ENCODE measurements at regions not wholly inside any gene's neighbourhood (a gene's known extent, or its start where the extent isn't known, plus 50 kb on each side); places are given as distances from the start of the nearest gene placed in this dataset.

DNA sequence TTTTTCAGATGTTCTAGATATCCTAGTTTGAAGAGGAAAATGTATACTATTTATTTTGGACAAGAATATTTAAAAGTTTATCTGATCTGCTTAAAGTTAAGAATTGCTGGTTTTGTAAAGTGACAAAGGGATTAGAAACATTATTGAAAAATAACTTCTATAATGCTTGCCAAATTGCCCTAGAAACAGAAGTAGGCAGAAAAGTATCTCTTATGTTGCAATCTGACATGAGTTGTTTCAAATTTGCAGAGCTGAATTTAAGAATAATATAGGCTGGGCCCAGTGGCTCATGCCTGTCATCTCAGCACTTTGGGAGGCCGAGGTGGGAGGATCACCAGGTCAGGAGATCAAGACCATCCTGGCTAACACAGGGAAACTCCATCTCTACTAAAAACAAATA lies 777.1 kb downstream of the LIG4 start:
- Mint-ChIP-seq H3K9me3 (no peaks in the 10 kb centered on the region), H3K36me3 (no peaks in the 10 kb centered on the region), H3K27ac (no peak overlapping the region), H3K27me3 (no peaks in the 10 kb centered on the region), H3K4me3 (no peak overlapping the region), H3K4me1 (no peaks in the 10 kb centered on the region)
- DNase-seq, result no peak

DNA sequence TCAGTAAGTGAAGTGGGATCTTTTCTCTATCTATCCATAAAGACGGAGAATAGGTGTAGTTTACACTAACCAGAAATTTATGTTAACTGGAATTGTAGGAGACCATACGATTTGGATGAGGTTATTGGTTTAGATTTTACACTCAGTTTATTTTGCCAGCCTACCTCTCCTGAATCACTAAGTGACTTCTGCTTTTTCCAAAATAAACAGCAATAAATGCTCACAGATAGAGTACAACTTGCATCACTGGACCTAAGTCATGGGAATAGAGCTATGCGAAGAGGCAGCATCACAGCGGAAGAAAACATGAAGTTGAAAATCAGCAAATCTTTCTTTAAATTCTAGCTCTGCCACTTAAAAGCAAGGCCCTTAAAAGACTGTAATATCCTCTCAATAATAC lies 781.0 kb downstream of the LIG4 start:
- Mint-ChIP-seq H3K27ac (no peak overlapping the region), H3K27me3 (no peaks in the 10 kb centered on the region), H3K36me3 (no peaks in the 10 kb centered on the region), H3K4me1 (no peaks in the 10 kb centered on the region), H3K9me3 (no peaks in the 10 kb centered on the region), H3K4me3 (no peak overlapping the region)
- DNase-seq, result no peak

DNA sequence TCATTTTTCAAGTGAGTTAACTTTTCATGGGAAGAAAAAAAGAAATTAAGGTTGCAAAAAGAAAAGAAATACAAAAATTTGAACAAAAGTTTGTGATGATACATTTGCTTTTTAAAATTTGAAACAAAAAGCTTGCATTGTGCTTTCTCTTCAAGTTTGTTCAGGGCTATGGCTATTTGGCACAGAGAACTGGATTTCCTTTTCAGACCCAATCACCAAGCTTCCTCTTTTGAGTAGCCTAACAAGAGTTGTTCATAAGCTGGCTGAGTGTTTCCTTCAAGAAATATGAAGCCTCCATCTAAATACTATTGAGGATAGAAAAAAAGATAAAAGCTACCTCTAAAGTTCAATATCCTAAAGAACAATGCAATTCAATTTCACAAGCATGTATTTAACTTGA lies 787.8 kb downstream of the LIG4 start:
- Mint-ChIP-seq H3K4me3 (no peak overlapping the region), H3K4me1 (no peaks in the 10 kb centered on the region), H3K27me3 (no peaks in the 10 kb centered on the region), H3K9me3 (peaks cover 2% of the 10 kb centered on the region), H3K27ac (no peak overlapping the region), H3K36me3 (no peaks in the 10 kb centered on the region)
- no peak for DNase-seq

DNA sequence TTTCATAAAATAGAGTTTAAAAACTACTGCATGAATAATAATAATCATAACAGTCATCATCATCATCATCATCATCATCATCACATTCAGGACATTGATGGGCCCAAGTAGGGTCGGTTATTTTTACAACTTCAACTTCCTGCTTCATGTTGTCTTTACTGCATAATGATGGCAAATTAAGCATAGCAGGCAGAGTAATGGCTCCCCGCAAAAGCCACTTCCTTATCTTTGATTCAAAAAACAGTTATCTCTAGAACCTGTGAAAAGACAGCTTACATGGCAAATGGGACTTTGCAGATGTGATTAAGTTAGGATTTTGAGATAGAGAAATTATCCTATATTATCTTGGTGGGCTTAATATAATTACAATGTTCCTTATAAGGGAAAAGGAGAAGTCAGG lies 792.9 kb downstream of the LIG4 start:
- no peak for DNase-seq
- Mint-ChIP-seq H3K36me3 (no peaks in the 10 kb centered on the region), H3K4me1 (no peaks in the 10 kb centered on the region), H3K4me3 (no peak overlapping the region), H3K27me3 (no peaks in the 10 kb centered on the region), H3K9me3 (peaks cover 3% of the 10 kb centered on the region), H3K27ac (no peak overlapping the region)

DNA sequence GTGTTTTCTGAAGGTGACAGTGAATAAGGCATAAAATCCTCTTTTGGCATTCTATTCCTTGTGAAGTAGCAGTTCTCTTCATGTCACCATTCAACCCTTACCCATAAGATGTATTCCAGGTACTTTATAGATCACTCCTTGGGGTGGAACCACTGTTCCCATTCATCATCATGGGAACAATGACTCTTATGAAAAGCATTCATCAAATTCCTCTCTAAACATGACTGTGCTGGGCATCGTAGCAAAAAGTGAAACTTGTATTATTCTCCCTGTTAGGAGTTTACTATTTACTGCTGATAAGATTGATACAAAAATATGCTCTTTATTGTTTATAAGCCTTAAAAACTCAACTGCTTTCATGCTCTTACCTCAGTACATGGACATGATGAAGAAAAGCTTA lies 793.4 kb downstream of the LIG4 start:
- Mint-ChIP-seq H3K27me3 (no peaks in the 10 kb centered on the region), H3K4me3 (no peak overlapping the region), H3K4me1 (no peaks in the 10 kb centered on the region)

DNA sequence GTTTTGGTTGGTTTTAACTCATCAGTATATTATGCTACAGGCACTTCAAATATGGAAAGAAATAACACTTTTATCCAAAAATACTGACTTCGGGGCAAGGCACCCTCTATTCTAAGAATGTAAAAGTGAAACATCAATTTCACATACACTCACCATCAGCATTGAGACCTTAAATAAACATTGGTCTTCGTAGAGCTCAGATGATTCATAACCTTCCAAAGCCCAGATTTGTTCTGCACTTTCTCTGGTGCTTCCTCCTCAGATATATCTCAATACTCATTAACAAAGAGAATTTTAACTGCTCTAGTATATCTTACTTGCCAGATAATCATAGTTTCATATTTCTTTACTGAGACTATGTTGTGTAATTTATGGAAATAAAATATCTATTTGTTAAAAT lies 794.3 kb downstream of the LIG4 start:
- DNase-seq, result no peak
- Mint-ChIP-seq H3K36me3 (no peaks in the 10 kb centered on the region), H3K27ac (no peak overlapping the region), H3K9me3 (peaks cover 3% of the 10 kb centered on the region), H3K4me3 (no peak overlapping the region), H3K27me3 (no peaks in the 10 kb centered on the region), H3K4me1 (no peaks in the 10 kb centered on the region)

More for the DNA sequence above, 793.4 kb downstream of the LIG4 start:
- Mint-ChIP-seq H3K27ac (no peak overlapping the region), H3K9me3 (peaks cover 3% of the 10 kb centered on the region), H3K36me3 (no peaks in the 10 kb centered on the region)
- DNase-seq, result no peak

DNA sequence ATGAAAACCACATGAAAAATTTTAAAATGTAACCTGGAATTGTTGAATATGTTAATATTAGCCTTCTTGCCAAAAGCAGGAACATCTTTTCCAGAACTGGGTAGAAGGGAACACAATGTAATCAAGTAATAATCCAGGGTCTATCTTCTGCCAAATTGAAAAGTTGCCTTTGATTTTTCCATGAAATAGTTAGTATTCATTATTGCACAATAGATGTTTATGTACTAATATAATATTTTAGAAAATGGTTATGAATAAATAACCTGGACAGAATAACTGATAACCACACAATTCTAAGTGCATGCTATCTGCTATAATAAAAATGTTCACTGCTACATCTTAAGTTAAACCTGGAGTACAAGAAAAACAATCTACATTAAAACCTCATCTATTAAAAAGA lies 802.3 kb downstream of the LIG4 start:
- Mint-ChIP-seq H3K4me3 (no peak overlapping the region), H3K27me3 (no peaks in the 10 kb centered on the region), H3K36me3 (no peaks in the 10 kb centered on the region), H3K27ac (no peak overlapping the region), H3K9me3 (no peaks in the 10 kb centered on the region), H3K4me1 (no peaks in the 10 kb centered on the region)
- no peak for DNase-seq

DNA sequence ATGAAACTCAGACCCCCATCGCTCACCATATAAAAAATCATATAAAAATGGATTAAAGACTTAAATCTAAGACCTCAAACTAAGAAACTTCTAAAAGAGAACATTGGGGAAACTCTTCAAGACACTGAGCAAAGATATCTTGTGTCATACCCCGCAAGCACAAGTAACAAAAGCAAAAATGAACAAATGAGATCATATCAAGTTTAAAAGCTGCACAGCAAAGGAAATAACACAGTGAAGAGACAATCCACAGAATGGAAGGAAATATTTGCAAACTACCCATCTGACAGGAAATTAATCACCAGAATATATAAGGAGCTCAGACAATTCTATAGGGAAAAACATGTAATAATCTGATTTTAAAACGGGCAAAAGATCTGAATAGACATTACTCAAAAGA lies 808.3 kb downstream of the LIG4 start:
- Mint-ChIP-seq H3K27me3 (no peaks in the 10 kb centered on the region), H3K4me1 (no peaks in the 10 kb centered on the region), H3K4me3 (no peak overlapping the region), H3K27ac (no peak overlapping the region), H3K36me3 (no peaks in the 10 kb centered on the region), H3K9me3 (peaks cover 3% of the 10 kb centered on the region)
- no peak for DNase-seq

DNA sequence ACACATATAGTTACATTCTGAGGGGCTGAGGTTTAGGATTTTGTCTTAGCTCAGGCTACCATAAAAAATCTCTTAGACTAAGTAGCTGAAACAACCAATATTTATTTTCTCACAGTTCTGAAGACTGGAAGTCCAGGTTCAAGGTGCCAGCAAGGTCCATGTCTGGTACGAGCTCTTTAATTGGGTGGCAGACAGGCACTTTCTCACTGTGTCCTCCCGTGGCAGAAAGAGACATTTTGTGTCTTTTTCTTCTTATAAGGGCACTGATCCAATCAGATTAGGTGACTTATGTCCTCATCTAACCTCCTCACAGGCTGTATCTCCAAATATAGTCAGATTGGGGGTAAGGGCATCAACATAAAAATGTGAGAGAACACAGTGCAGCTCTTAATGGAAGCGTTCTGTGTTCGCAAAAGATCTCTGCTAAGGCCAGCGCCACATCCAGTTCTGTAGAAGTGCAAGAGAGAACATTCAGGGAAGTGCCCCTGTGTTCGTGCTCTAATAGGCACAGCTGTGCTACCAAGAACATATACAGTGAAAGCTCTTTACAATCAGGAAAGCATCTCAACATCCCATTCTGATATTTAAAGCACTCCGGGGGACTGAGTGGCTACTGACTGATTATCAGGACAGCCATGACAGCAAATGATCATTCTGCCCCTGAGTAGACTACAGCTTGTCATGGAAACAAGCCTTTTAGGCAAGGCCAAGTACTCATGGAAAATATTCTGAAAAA lies 819.2 kb downstream of the LIG4 start:
- Mint-ChIP-seq H3K36me3 (no peaks in the 10 kb centered on the region), H3K4me3 (no peak overlapping the region), H3K9me3 (no peaks in the 10 kb centered on the region), H3K27me3 (no peaks in the 10 kb centered on the region), H3K4me1 (no peaks in the 10 kb centered on the region), H3K27ac (no peak overlapping the region)
- DNase-seq, result no peak

DNA sequence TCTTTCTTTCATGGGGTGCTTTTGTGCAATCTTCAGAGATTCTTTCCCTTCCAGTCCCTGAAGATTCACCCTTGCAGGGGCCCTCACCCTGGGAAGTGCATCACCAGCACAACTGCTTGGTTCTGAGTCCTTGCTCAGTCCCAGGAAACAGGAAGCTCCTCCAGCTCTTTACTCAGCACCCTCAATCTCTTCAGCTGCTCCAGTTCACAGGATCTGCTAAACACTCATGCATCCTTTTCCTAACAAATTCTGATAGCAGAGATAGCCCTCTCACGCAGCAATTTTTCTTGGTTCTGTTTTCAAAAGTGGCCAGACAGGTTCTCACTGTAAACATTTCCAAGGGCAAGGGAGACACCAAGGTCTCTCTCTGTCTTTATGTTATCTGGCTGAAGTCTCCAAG lies 823.1 kb downstream of the LIG4 start:
- Mint-ChIP-seq H3K4me1 (no peaks in the 10 kb centered on the region), H3K27ac (no peak overlapping the region), H3K9me3 (no peaks in the 10 kb centered on the region), H3K4me3 (no peak overlapping the region), H3K36me3 (no peaks in the 10 kb centered on the region), H3K27me3 (no peaks in the 10 kb centered on the region)
- no peak for DNase-seq

DNA sequence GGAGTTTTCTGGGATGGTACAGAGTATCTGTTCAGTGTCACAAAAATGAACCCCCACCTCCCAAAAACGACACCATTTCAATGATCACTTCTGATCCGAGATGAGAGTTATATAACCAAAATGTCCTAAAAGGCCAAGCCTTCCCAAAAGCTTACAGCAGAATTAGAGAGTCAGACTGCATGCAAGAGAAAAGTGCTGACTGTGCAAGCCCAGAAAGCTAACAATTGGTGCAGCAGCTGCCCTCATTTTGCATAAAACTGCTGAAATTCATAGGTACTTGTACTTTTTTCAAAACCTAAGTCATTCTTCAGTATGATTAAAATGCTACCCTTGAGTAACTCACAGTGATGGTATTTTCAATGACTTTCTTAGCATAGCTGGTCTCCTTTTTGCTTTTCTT lies 819.6 kb upstream of the ARGLU1 start:
- Mint-ChIP-seq H3K27me3 (no peaks in the 10 kb centered on the region), H3K4me1 (no peaks in the 10 kb centered on the region), H3K9me3 (no peaks in the 10 kb centered on the region), H3K27ac (no peak overlapping the region), H3K4me3 (no peak overlapping the region), H3K36me3 (no peaks in the 10 kb centered on the region)
- no peak for DNase-seq

DNA sequence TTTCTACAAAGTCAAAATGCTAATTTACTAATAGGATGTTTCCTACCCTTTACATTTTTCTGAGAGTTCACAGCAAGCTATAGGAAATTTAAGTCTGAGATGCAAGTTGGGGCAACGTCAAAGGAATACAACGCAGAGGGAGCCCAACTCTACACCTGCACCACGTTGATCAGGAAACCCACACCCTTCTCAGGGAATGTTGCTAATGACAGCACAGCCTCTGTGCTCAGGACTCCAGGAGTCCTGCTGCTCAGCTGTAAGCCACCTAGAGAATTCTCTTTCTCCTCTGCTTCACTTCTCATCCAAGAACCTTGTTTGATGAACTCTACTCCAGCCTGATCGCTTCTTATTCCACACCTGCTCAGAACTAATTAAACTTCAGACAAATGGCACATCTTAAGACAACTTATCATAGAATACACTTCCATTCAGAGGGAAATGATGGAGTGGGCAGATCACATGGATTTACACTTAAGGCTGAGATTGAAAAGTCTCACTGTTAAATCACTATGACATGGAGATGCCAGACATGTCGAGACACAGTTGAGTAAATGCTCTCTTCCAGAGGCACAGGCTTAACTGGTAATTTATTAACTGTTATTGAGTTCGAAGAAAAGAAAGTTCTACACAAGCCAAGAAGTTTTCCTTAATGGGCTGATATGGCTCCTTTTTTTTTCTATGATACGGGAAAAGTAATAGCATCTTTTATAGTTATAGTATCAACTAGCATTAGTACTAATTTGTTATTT lies 811.6 kb upstream of the ARGLU1 start:
- H3K27me3 Mint-ChIP-seq, result no peaks in the 10 kb centered on the region
- H3K4me3 Mint-ChIP-seq, result no peak overlapping the region
- DNase-seq, result no peak
- no peaks in the 10 kb centered on the region for H3K4me1 Mint-ChIP-seq
- H3K9me3 Mint-ChIP-seq, result no peaks in the 10 kb centered on the region
- H3K27ac Mint-ChIP-seq, result no peak overlapping the region
- H3K36me3 Mint-ChIP-seq, result no peaks in the 10 kb centered on the region

DNA sequence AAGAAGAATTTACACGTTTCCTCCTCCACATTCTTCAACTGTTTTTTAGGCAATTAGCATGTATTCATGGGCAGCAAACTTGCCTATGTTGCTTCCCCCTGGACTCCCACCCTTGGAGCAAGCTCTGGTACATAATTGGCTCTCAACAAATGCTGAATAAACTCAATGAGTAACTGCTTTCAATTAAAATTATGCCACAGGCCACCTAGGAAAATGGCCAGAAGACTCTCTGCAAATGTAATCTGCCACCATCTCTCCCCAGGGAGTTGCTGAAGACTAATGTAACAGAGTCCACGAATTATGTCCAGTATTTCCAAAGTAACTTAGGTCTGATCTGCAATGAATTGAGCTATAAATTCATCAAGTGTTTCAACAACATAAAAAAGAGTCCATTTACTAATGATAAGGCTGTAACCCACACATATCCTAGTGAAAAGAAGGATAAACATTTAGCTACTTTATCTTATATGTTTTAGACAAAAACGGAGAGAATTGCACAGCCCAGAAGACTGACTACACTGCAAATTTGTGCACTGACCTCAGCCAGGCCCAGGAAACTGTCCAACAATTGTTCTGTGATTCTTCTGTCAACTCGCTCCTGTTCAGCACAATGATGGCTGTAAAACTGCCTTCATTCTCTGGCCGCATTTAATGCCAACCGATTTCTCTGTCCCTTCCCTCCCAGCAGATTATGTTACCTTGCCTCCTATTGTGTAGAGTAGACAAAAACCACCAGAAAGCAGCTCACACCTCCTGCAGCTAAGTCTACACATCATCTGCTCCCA lies 808.6 kb upstream of the ARGLU1 start:
- no peak for DNase-seq
- Mint-ChIP-seq H3K4me3 (no peak overlapping the region), H3K27ac (no peak overlapping the region), H3K4me1 (no peaks in the 10 kb centered on the region), H3K27me3 (no peaks in the 10 kb centered on the region), H3K36me3 (no peaks in the 10 kb centered on the region), H3K9me3 (no peaks in the 10 kb centered on the region)

DNA sequence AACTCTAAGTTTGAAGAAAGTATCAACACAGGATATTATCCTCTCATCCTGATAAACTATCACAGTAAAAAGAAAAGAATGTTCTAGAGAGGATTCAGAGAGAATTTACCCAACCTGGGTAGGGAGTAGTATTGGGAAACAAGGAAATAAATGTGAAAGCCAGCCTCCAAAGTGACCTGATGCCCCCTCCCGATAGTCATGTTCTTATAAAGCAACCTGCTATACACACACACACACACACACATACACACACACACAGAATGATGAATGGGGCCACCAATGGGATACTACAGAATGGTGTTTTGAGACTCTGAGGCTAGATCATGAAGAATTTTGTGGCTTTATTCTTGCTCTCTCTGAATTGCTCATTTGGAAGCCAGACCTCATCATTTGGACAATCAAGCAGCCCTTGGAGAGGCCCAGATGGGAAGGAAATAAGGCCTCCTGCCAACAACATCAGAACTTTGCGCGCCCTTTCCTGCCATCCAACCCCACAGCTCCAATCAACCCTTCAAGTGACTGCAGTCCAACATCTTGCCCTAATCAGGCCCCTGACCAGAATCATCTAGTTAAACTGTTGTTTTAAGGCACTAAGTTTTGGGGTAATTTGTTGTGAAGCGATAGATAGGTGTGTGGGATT lies 807.9 kb upstream of the ARGLU1 start:
- Mint-ChIP-seq H3K4me3 (no peak overlapping the region), H3K4me1 (no peaks in the 10 kb centered on the region), H3K27ac (no peak overlapping the region), H3K27me3 (no peaks in the 10 kb centered on the region), H3K36me3 (no peaks in the 10 kb centered on the region), H3K9me3 (no peaks in the 10 kb centered on the region)
- DNase-seq, result no peak

DNA sequence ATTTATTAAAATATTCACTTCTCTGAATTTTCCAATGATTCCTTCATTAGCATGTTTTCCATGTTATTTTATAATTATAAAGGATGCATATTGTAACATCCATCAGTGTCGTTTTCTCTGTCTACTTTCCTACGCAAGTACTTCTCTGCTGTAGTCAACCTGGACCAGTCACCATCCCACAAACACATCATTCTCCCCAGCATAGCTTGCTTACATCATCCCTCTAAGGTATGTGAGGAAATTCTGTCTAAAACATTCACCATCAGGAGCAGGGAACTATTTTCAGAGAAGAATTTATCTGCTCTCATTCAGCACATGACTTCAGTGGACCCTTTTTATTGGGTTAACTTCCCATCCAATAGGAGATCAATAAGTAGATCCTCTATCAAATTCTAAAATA lies 806.1 kb upstream of the ARGLU1 start:
- Mint-ChIP-seq H3K9me3 (no peaks in the 10 kb centered on the region), H3K4me3 (no peak overlapping the region), H3K4me1 (no peaks in the 10 kb centered on the region), H3K36me3 (no peaks in the 10 kb centered on the region), H3K27me3 (no peaks in the 10 kb centered on the region), H3K27ac (no peak overlapping the region)
- no peak for DNase-seq

All from activated naive CD8-positive, alpha-beta T cell treated with anti-CD3 and anti-CD28 coated beads for 36 hours (primary cell).